HEK293T (cell line): ENCODE measurements at regions not wholly inside any gene's neighbourhood (a gene's known extent, or its start where the extent isn't known, plus 50 kb on each side); places are given as distances from the start of the nearest gene placed in this dataset.

ENCODE experiments used
- ARNT ChIP-seq: fragments of 450-650 bp; IDR thresholded peaks from 2 replicates; pipeline ENCODE4 v1.6.1; 2017; ENCODE audit warnings: mild to moderate bottlenecking
- BHLHE40 ChIP-seq: fragments of 450-650 bp; IDR thresholded peaks from 2 replicates; pipeline ENCODE4 v1.6.1; 2016; ENCODE audit warnings: mild to moderate bottlenecking, moderate library complexity, borderline replicate concordance
- CTBP1 ChIP-seq: fragments of 450-650 bp; IDR thresholded peaks from 2 replicates; pipeline ENCODE4 v1.6.1; 2016; ENCODE audit warnings: borderline replicate concordance
- ELF4 ChIP-seq: fragments of 450-650 bp; IDR thresholded peaks from 2 replicates; pipeline ENCODE4 v1.6.1; 2017; ENCODE audit warnings: antibody characterized with exemption
- FOXA1 ChIP-seq: fragments of 450-650 bp; IDR thresholded peaks from 2 replicates; pipeline ENCODE4 v1.6.1; 2016; ENCODE audit warnings: mild to moderate bottlenecking
- FOXK2 ChIP-seq: fragments of 450-650 bp; IDR thresholded peaks from 2 replicates; pipeline ENCODE4 v1.6.1; 2016; ENCODE audit warnings: mild to moderate bottlenecking
- FOXM1 ChIP-seq: fragments of 450-650 bp; IDR thresholded peaks from 2 replicates; pipeline ENCODE4 v1.6.1; 2017; ENCODE audit warnings: mild to moderate bottlenecking, borderline replicate concordance
- L3MBTL2 ChIP-seq: fragments of 450-650 bp; conservative IDR thresholded peaks from 2 replicates; pipeline ENCODE4 v1.6.1; 2016; ENCODE audit warnings: mild to moderate bottlenecking
- LEF1 ChIP-seq: fragments of 450-650 bp; IDR thresholded peaks from 2 replicates; pipeline ENCODE4 v1.6.1; 2017; ENCODE audit warnings: mild to moderate bottlenecking, borderline replicate concordance
- PKNOX1 ChIP-seq: fragments of 450-650 bp; IDR thresholded peaks from 2 replicates; pipeline ENCODE4 v1.6.1; 2016
- SUZ12 ChIP-seq: fragments of 450-650 bp; IDR thresholded peaks from 2 replicates; pipeline ENCODE4 v1.6.1; 2016; ENCODE audit warnings: mild to moderate bottlenecking
- ZNF384 ChIP-seq: fragments of 450-650 bp; IDR thresholded peaks from 2 replicates; pipeline ENCODE4 v1.6.1; 2016

GRCh38 chr5:125712397-125712796 lies 710.8 kb upstream of the GRAMD2B start:
- TF ChIP-seq SUZ12 (no peak), ELF4 (no peak), ZNF384 (no peak), FOXA1 (no peak), FOXK2 (no peak), ARNT (no peak), FOXM1 (no peak), CTBP1 (no peak), PKNOX1 (no peak), BHLHE40 (no peak), L3MBTL2 (no peak), LEF1 (no peak)
